Stimulated activated memory B cell treated with anti-CD40 and anti-IgM and Interleukin-4, amounts not matched to agents 10 μg/mL and 1 μg/mL and 100 μg/mL, for 72 hours (primary cell): ENCODE measurements at regions not wholly inside any gene's neighbourhood (a gene's known extent, or its start where the extent isn't known, plus 50 kb on each side); places are given as distances from the start of the nearest gene placed in this dataset.
"Not testable (repeated sequence)": the region's sequence is repeated elsewhere in the genome, so short reads cannot be mapped to it uniquely, and the experiment has no call there.

Source experiments
- ATAC-seq: fragments of 150-1000 bp; cut with Tn5 transposase; 2 replicates; pipeline ENCODE4 v1.10.0; 2021
- H3K27ac Mint-ChIP-seq: one replicate; pipeline ENCODE4 v1.8.0; 2022; ENCODE audit warnings: mild to moderate bottlenecking, mixed read lengths
- H3K27me3 Mint-ChIP-seq: one replicate; pipeline ENCODE4 v1.8.0; 2022; ENCODE audit warnings: mixed read lengths
- H3K36me3 Mint-ChIP-seq: one replicate; pipeline ENCODE4 v1.8.0; 2022; ENCODE audit warnings: mixed read lengths
- H3K4me1 Mint-ChIP-seq: one replicate; pipeline ENCODE4 v1.8.0; 2022; ENCODE audit warnings: mixed read lengths
- H3K4me3 Mint-ChIP-seq: one replicate; pipeline ENCODE4 v1.8.0; 2022; ENCODE audit warnings: mild to moderate bottlenecking, moderate library complexity, mixed read lengths
- H3K9me3 Mint-ChIP-seq: one replicate; pipeline ENCODE4 v1.8.0; 2022; ENCODE audit warnings: mixed read lengths

DNA sequence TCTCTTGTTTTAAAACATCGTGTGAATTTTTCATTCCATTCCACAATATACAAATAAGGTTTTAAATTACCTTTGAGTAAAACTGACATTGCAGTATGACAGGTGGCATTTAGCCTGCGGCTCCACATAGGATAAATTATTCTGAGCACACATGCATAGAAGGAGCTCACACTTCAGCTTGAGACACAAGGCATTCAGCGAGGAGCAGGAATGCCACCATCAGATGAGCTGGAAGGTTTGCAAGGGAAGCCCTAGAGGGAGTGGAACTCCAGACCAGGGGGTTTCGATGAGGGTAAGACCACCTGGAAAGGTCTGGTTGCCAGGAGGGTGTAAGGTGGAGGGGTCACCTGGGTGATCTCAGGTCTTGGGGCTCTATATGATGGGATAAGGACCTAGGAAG lies 259.0 kb upstream of the ADRA1B start:
- H3K4me3 Mint-ChIP-seq = no peak overlapping the region
- ATAC-seq = no peak
- no peaks in the 10 kb centered on the region for H3K27me3 Mint-ChIP-seq
- H3K36me3 Mint-ChIP-seq = no peaks in the 10 kb centered on the region
- no peaks in the 10 kb centered on the region for H3K4me1 Mint-ChIP-seq
- no peaks in the 10 kb centered on the region for H3K9me3 Mint-ChIP-seq
- no peak overlapping the region for H3K27ac Mint-ChIP-seq

DNA sequence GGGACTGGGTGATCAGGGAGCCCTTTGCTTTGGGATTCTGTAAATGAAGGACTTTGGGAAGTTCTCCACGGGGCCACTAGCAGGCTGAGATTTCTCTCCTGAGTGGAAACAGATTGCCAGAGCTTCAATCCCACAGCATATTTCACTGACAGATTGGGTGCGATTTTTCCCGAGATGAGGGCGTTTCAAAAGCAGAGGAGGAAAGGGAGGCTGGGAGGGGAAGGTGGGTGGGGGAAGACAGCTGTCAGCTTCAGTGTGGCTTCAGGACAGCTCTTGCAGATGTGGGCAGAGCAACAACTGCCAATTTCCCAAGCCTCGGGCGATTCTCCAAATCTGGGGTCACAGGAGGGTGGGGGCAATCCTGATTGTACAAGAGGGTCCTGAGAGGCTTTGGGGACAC lies 258.5 kb upstream of the ADRA1B start:
- Mint-ChIP-seq H3K4me3 (no peak overlapping the region), H3K9me3 (no peaks in the 10 kb centered on the region), H3K27me3 (no peaks in the 10 kb centered on the region), H3K27ac (no peak overlapping the region), H3K36me3 (no peaks in the 10 kb centered on the region), H3K4me1 (no peaks in the 10 kb centered on the region)
- ATAC-seq = no peak

DNA sequence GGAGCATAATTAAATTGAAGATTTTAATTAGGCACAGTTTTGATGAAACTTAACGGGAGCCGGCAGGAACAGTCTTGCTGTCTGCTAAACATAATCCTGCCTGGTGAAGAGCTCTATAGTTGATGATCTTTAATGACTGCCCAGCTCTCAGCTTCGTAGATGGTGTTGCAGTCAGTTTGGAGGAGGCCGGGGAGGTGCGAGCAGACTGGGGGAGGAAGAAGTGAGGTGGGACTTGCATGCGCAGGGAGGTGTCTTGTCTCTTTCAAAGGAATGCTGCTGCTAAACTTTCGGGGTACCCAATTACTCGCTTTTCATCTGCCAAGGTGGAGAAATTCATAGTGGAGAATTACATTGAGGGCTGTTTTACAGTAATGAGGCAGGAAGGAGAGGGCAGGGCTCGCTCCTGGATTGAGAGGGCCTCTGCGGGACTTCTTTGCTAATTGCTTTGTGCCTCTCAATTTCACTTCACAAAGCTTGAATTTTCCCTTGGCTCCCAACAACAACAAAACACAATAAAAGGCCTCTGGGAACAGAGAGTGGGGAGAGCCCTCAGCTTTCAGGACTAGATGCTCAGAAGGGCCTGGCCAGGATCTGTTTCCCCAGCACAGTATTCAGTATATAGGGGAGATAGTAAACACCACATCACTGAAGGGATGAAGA lies 257.9 kb upstream of the ADRA1B start:
- no peaks in the 10 kb centered on the region for H3K9me3 Mint-ChIP-seq
- H3K4me1 Mint-ChIP-seq = no peaks in the 10 kb centered on the region
- H3K36me3 Mint-ChIP-seq = no peaks in the 10 kb centered on the region
- ATAC-seq = no peak
- H3K4me3 Mint-ChIP-seq = no peak overlapping the region
- no peaks in the 10 kb centered on the region for H3K27me3 Mint-ChIP-seq
- no peak overlapping the region for H3K27ac Mint-ChIP-seq

DNA sequence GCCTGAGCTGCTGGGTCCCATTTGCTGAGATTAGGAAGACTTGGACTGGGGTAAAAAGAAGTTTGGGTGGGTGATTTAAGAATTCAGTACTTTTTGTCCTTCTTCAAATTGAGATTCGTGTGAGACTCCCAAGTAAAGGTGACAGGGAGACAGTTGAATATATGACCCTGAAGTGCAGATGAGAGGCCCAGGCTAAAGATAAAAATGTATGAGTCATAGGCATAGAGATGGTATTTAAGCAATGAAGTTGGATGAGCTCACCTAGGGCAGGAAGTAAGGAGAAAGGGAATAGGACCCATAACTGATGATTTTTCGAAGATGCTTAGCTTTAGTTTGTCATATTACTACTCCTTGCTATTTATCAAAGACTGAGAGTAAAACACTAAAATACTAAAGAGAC lies 255.9 kb upstream of the ADRA1B start:
- ATAC-seq = no peak
- Mint-ChIP-seq H3K4me3 (no peak overlapping the region), H3K27me3 (no peaks in the 10 kb centered on the region), H3K4me1 (no peaks in the 10 kb centered on the region), H3K9me3 (no peaks in the 10 kb centered on the region), H3K36me3 (no peaks in the 10 kb centered on the region), H3K27ac (no peak overlapping the region)

DNA sequence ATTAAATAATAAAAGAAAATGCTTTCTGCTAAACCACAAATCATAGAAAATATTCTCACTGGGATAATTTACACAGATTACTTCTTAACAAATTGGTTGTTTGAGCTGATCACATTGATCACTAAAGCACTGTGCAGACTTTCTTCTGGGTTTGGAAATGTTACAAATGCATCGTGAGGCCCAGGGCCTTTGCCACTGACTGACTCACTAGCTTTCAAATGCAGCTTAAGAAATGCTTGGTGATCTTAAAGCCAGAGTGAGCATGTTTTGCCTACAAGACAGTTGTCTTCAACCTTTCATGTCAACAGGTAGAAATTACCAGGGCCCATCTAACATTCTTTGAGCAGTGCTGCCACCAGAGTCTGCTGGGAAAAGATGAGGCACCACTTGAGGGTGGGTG lies 252.3 kb upstream of the ADRA1B start:
- no peaks in the 10 kb centered on the region for H3K27me3 Mint-ChIP-seq
- H3K27ac Mint-ChIP-seq = no peak overlapping the region
- no peaks in the 10 kb centered on the region for H3K9me3 Mint-ChIP-seq
- ATAC-seq = no peak
- H3K36me3 Mint-ChIP-seq = no peaks in the 10 kb centered on the region
- H3K4me1 Mint-ChIP-seq = no peaks in the 10 kb centered on the region
- no peak overlapping the region for H3K4me3 Mint-ChIP-seq

DNA sequence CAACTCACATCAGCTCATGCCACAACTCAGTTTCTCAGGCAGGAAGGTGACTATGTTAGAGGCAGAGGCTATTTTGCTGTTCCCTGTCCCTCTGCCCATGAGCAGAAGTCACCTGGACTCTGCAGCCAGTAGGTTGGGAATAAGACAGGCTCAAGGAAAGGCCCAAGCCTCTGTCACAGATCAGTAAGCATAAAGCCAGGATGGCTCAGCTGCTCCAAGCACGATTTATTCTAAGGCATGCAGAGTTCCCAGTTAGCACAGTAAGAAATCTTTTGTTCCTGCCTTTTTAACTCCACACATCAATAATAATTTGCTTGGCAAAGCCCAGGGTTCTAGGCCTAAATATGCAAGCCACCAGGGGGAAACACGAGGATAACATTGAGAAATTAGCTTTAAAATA lies 249.0 kb upstream of the ADRA1B start:
- no peaks in the 10 kb centered on the region for H3K27me3 Mint-ChIP-seq
- peaks cover 6% of the 10 kb centered on the region for H3K9me3 Mint-ChIP-seq
- H3K4me1 Mint-ChIP-seq = no peaks in the 10 kb centered on the region
- no peaks in the 10 kb centered on the region for H3K36me3 Mint-ChIP-seq
- H3K27ac Mint-ChIP-seq = no peak overlapping the region
- no peak overlapping the region for H3K4me3 Mint-ChIP-seq
- ATAC-seq = no peak

DNA sequence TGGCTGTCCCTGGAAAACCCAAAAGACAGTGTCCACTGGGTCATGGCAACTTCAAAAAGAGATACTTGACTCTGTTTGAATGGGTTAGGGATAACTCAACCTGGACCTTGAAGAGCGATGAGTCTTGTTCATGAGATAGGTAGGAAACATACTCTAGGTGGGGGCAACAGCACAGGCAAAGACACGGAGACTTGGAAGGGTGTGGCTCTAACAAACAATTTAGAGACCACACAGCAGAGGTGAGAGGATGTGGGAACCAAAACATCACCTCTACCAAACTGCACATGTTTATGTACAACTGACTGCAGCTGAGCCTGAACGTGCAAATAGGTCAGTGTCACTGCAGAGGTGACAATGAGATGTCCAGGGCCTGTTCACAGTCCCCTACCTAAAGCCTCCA lies 247.7 kb upstream of the ADRA1B start:
- no peak overlapping the region for H3K27ac Mint-ChIP-seq
- no peaks in the 10 kb centered on the region for H3K27me3 Mint-ChIP-seq
- peaks cover 9% of the 10 kb centered on the region for H3K9me3 Mint-ChIP-seq
- no peaks in the 10 kb centered on the region for H3K4me1 Mint-ChIP-seq
- ATAC-seq = no peak
- H3K4me3 Mint-ChIP-seq = no peak overlapping the region
- H3K36me3 Mint-ChIP-seq = no peaks in the 10 kb centered on the region

DNA sequence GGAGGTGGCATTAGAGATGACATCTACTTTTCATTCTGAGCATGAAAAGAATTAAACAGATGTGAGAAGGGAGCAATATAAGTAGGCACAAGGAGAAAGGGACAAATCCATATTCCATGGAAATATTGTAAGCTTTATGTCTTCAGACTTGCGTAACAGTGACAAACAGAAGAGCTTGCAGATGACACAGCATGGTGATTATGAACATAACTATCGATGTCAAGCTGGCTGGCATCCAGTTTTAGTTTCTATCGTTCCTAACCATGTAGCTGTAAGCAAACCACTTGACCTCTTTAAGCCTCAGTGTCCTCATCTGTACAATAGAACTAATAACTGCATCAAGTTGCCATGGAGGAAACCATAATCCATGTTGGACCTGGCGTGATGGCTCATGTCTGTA lies 246.7 kb upstream of the ADRA1B start:
- no peak overlapping the region for H3K4me3 Mint-ChIP-seq
- no peaks in the 10 kb centered on the region for H3K36me3 Mint-ChIP-seq
- H3K27me3 Mint-ChIP-seq = no peaks in the 10 kb centered on the region
- H3K9me3 Mint-ChIP-seq = peaks cover 13% of the 10 kb centered on the region
- no peak for ATAC-seq
- H3K27ac Mint-ChIP-seq = no peak overlapping the region
- H3K4me1 Mint-ChIP-seq = no peaks in the 10 kb centered on the region

DNA sequence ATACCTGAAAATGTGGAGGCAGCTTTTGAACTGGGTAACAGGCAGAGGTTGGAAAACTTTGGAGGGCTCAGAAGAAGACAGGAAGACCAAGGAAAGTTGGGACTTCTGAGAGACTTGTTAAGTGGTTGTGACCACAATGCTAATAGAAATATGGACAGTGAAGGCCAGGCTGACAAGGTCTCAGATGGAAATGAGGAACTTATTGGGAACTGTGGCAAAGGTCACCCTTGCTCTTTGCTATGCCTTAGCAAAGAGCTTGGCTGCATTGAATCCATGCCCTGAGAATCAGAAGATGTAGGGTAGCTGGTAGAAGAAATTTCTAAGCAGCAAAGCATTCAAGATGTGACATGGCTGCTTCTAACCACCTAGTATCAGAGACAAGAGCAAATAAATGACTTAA lies 244.4 kb upstream of the ADRA1B start:
- Mint-ChIP-seq H3K4me1 (no peaks in the 10 kb centered on the region), H3K9me3 (peaks cover 14% of the 10 kb centered on the region), H3K27ac (no peak overlapping the region), H3K27me3 (no peaks in the 10 kb centered on the region), H3K36me3 (no peaks in the 10 kb centered on the region), H3K4me3 (no peak overlapping the region)
- no peak for ATAC-seq

DNA sequence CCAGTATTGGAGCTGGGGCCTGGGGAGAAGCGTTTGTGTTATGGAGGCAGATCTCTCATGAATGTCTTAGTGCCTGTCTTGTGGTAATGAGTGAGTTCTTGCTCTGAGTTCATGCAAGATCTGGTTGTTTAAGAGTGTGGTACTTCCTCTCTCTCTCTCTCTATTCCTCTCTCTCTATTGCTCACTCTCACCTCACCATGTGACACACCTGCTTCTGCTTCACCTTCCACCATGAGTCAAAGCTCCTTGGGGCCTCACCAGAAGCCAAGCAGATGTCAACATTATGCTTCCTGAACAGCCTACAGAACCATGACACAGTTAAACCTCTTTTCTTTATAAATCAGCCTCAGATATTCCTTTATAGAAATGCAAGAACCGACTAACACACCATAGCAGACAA lies 242.7 kb upstream of the ADRA1B start:
- no peak overlapping the region for H3K27ac Mint-ChIP-seq
- H3K4me3 Mint-ChIP-seq = no peak overlapping the region
- no peaks in the 10 kb centered on the region for H3K4me1 Mint-ChIP-seq
- H3K9me3 Mint-ChIP-seq = peaks cover 17% of the 10 kb centered on the region
- H3K27me3 Mint-ChIP-seq = no peaks in the 10 kb centered on the region
- no peak for ATAC-seq
- no peaks in the 10 kb centered on the region for H3K36me3 Mint-ChIP-seq

DNA sequence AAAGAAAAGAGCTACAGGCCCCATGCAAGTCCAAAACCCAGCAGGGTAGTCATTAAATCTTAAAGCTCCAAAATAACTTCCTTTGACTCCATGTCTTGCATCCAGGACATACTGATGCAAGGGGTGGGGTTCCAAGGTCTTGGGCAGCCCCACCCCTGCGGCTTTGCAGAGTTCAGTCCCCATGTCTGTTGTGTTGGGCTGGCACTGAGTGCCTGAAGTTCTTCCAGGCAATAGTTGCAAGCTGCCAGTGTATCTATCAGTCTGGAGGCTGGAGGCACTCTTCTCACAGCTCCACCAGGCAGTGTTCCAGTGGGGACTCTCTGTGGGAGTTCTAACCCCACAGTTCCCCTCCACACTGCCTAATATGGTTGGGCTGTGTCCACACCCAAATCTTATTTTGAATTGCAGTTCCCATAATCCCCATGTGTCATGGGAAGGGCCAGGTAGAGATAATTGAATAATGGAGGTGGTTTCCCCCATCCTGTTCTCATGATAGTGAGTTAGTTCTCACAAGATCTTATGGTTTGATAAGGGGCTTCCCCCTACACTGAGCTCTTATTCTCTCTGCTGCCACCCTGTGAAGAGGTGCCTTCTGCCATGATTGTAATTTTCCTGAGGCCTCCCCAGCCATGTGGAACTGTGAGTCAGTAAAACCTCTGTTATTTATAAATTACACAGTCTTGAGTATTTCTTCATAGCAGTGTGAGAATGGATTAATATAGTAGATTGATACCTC lies 237.5 kb upstream of the ADRA1B start:
- no peaks in the 10 kb centered on the region for H3K27me3 Mint-ChIP-seq
- H3K9me3 Mint-ChIP-seq = peaks cover 30% of the 10 kb centered on the region
- no peak overlapping the region for H3K4me3 Mint-ChIP-seq
- no peaks in the 10 kb centered on the region for H3K4me1 Mint-ChIP-seq
- H3K27ac Mint-ChIP-seq = no peak overlapping the region
- H3K36me3 Mint-ChIP-seq = peaks cover 7% of the 10 kb centered on the region
- ATAC-seq = no peak

DNA sequence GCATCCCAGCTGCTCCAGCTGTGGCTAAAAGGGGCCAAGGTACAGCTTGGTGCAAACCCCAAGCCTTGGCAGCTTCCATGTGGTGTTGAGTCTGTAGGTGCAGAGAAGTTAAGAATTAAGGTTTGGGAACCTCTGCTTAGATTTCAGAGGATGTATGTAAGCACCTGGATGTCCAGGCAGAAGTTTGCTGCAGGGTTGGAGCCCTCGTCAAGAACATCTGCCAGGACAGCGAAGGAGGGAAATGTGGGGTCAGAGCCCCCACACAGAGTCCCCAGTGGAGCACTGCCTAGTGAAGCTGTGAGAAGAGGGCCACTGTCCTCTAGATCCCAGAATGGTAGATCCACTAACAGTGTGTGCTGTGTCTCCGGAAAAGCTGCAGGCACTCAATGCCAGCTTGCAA lies 236.2 kb upstream of the ADRA1B start:
- H3K36me3 Mint-ChIP-seq = peaks cover 7% of the 10 kb centered on the region
- H3K4me1 Mint-ChIP-seq = no peaks in the 10 kb centered on the region
- ATAC-seq = no peak
- no peaks in the 10 kb centered on the region for H3K27me3 Mint-ChIP-seq
- no peak overlapping the region for H3K27ac Mint-ChIP-seq
- H3K9me3 Mint-ChIP-seq = peaks cover 29% of the 10 kb centered on the region
- H3K4me3 Mint-ChIP-seq = no peak overlapping the region

DNA sequence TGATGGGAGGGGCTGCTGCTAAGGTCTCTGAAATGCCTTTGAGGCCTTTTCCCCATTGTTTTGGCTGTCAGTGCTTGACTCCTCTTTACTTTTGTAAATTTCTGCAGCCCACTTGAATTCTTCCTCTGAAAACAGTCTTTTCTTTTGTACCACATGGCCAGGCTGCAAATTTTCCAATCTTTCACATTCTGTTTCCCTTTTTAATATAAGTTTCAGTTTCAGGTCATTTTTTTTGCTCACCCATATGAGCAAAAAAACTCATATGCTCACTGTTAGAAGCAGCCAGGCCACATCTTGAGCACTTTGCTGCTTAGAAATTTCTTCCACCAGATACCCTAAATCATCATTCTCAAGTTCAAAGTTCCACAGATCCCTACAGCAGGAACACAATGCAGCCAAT lies 234.6 kb upstream of the ADRA1B start:
- Mint-ChIP-seq H3K9me3 (peaks cover 29% of the 10 kb centered on the region), H3K27me3 (no peaks in the 10 kb centered on the region), H3K27ac (no peak overlapping the region), H3K4me1 (no peaks in the 10 kb centered on the region), H3K36me3 (peaks cover 7% of the 10 kb centered on the region), H3K4me3 (no peak overlapping the region)
- no peak for ATAC-seq

DNA sequence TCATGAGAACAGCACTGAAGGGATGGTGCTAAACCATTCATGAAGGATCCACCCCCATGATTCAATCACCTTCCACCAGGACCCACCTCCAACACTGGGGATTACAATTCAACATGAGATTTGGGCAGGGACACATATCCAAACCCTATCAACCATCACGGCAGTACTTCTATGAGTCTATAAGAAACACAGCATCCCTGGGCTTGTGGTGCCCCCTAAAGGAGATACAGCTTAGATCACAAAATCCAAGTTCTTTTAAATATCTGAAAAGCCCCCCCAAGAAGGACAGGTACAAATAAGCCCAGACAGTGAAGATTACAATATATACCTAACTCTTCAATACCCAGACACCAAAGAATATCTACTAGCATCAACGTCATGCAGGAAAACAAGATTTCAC lies 233.7 kb upstream of the ADRA1B start:
- peaks cover 7% of the 10 kb centered on the region for H3K27me3 Mint-ChIP-seq
- peaks cover 29% of the 10 kb centered on the region for H3K9me3 Mint-ChIP-seq
- H3K4me3 Mint-ChIP-seq = no peak overlapping the region
- no peaks in the 10 kb centered on the region for H3K4me1 Mint-ChIP-seq
- peaks cover 7% of the 10 kb centered on the region for H3K36me3 Mint-ChIP-seq
- no peak overlapping the region for H3K27ac Mint-ChIP-seq
- ATAC-seq = no peak

DNA sequence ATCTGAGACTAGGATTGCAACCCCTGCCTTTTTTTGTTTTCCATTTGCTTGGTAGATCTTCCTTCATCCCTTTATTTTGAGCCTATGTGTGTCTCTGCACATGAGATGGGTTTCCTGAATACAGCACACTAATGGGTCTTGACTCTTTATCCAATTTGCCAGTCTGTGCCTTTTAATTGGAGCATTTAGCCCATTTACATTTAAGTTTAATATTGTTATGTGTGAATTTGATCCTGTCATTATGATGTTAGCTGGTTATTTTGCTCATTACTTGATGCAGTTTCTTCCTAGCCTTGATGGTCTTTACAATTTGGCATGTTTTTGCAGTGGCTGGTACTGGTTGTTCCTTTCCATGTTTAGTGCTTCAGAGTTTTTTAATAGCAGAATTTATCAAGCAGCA lies 228.4 kb upstream of the ADRA1B start:
- peaks cover 33% of the 10 kb centered on the region for H3K27me3 Mint-ChIP-seq

DNA sequence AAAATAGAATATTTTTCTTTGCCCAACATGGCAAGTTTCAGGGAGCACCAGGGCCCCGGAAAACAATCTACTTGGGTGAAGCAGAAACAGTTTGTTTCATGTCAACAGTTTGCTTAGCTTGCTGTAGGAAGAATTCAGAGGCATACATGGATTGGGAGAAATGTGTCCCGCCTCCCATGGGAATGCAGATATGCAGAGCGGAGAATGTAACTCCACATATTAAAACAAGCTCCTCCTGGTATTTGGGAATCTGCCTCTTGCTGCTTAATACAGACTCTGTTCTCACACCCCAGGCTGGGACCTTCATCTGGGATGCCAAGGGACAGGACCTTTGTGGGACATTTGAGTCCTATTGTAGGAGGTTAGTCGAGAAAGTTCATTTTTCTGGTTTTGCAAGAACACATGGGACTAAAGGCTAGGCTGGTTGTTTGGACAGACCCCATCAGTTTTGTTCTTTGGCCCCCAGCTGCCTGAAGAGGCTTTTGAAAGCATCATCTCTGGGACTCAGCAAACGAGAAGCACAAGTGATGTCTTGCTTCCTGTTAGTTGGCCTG lies 220.5 kb upstream of the ADRA1B start:
- Mint-ChIP-seq H3K9me3 (peaks cover 14% of the 10 kb centered on the region), H3K36me3 (no peaks in the 10 kb centered on the region), H3K4me1 (peaks cover 9% of the 10 kb centered on the region), H3K27ac (no peak overlapping the region), H3K27me3 (no peaks in the 10 kb centered on the region), H3K4me3 (no peak overlapping the region)
- ATAC-seq = no peak

More for the DNA sequence above, 228.4 kb upstream of the ADRA1B start:
- not testable (repeated sequence) for H3K4me3 Mint-ChIP-seq, H3K36me3 Mint-ChIP-seq, H3K4me1 Mint-ChIP-seq, H3K27ac Mint-ChIP-seq, H3K9me3 Mint-ChIP-seq, ATAC-seq
